ENCODE measurements at regions not wholly inside any gene's neighbourhood (a gene's known extent, or its start where the extent isn't known, plus 50 kb on each side); places are given as distances from the start of the nearest gene placed in this dataset.

GRCh38 chr18:4528405-4528804 is 73.3 kb upstream of the DLGAP1 start:
- TF ChIP-seq CTCF (IDR thresholded peaks at IDR 0.05; ENCODE audit: low read length) (no peak), EZH2phosphoT487 (IDR thresholded peaks at IDR 0.05; ENCODE audit: low read length) (no peak)
